MCF 10A (cell line): ENCODE measurements at regions not wholly inside any gene's neighbourhood (a gene's known extent, or its start where the extent isn't known, plus 50 kb on each side); places are given as distances from the start of the nearest gene placed in this dataset.

Experiments used
- BruUV-seq: library from RNA; stranded (reverse); fragments of 400-500 nt; replicated peaks from 2 replicates; lab custom pipeline; 2021; lab: Mats Ljungman, UMichigan
- CTCF ChIA-PET: fragments of 300-600 bp; sonication (Branson Sonifier 250); formaldehyde crosslinking; extraction: SDS; loops from one replicate; lab custom pipeline; 2021; ENCODE audit warnings: antibody characterized with exemption, inconsistent platforms; lab: Yijun Ruan, JAX
- POLR2A ChIA-PET: fragments of 300-600, 350-650 bp; sonication (Branson Sonifier 250); formaldehyde crosslinking; extraction: SDS; loops from one replicate; lab custom pipeline; 2020; ENCODE audit warnings: antibody characterized with exemption, inconsistent platforms; lab: Yijun Ruan, JAX
- DNase-seq: peaks from one replicate; pipeline ENCODE4 v3.0.0-alpha.2; 2018; ENCODE audit not compliant: unreplicated experiment
- H3K27ac Mint-ChIP-seq: one replicate; pipeline ENCODE4 v1.8.0; 2022; ENCODE audit warnings: mild to moderate bottlenecking, low read depth, mixed read lengths; ENCODE audit not compliant: unreplicated experiment
- H3K27me3 Mint-ChIP-seq: one replicate; pipeline ENCODE4 v1.8.0; 2022; ENCODE audit warnings: mixed read lengths; ENCODE audit not compliant: insufficient read depth, unreplicated experiment
- H3K36me3 Mint-ChIP-seq: one replicate; pipeline ENCODE4 v1.8.0; 2022; ENCODE audit warnings: mild to moderate bottlenecking, moderate library complexity, mixed read lengths; ENCODE audit not compliant: insufficient read depth, unreplicated experiment
- H3K4me1 Mint-ChIP-seq: one replicate; pipeline ENCODE4 v1.8.0; 2022; ENCODE audit warnings: mixed read lengths; ENCODE audit not compliant: insufficient read depth, unreplicated experiment
- H3K4me3 Mint-ChIP-seq: one replicate; pipeline ENCODE4 v1.8.0; 2022; ENCODE audit warnings: mild to moderate bottlenecking, moderate library complexity, mixed read lengths; ENCODE audit not compliant: unreplicated experiment
- H3K9me3 Mint-ChIP-seq: one replicate; pipeline ENCODE4 v1.8.0; 2022; ENCODE audit warnings: mixed read lengths; ENCODE audit not compliant: unreplicated experiment
- CTCF ChIP-seq: fragments of 200-600 bp; IDR thresholded peaks from one replicate; pipeline ENCODE4 v1.8.0; 2022; ENCODE audit warnings: antibody characterized with exemption, mild to moderate bottlenecking; ENCODE audit not compliant: unreplicated experiment
- intact Hi-C: fragments of 100-400 bp; cut with micrococcal nuclease; formaldehyde crosslinking; loops from 2 replicates; pipeline ENCODE4 v1.14.1; 2022

GRCh38 chr1:157407367-157407766 is 144.9 kb downstream of the FCRL5 start:
- BruUV-seq: no TSS peak
- Mint-ChIP-seq H3K4me1 (peaks cover 8% of the 10 kb centered on the region), H3K36me3 (no peaks in the 10 kb centered on the region), H3K4me3 (no peak overlapping the region), H3K27me3 (no peaks in the 10 kb centered on the region), H3K27ac (no peak overlapping the region), H3K9me3 (no peaks in the 10 kb centered on the region)
- ChIA-PET POLR2A (no interaction called here), CTCF (interaction anchor here (0.6 to 1.0 kb wide), 5 partner anchors 27 to 498 kb away, joined by 3 to 4 read pairs (median 3); no protein-coding TSS in a partner anchor)
- no peak for TF ChIP-seq CTCF
- intact Hi-C loops: no loop called here
- DNase-seq: no peak

GRCh38 chr1:157405662-157406061 is 146.7 kb downstream of the FCRL5 start:
- no peak for TF ChIP-seq CTCF
- no peak overlapping the region for H3K27ac Mint-ChIP-seq
- H3K4me3 Mint-ChIP-seq: no peak overlapping the region
- H3K27me3 Mint-ChIP-seq: no peaks in the 10 kb centered on the region
- DNase-seq: no peak
- peaks cover 13% of the 10 kb centered on the region for H3K4me1 Mint-ChIP-seq
- POLR2A ChIA-PET: no interaction called here
- no TSS peak for BruUV-seq
- CTCF ChIA-PET: interaction anchor here (0.6 to 1.7 kb wide), 4 partner anchors 15 to 117 kb away, joined by 3 to 5 read pairs (median 4); no protein-coding TSS in a partner anchor
- no peaks in the 10 kb centered on the region for H3K36me3 Mint-ChIP-seq
- no peaks in the 10 kb centered on the region for H3K9me3 Mint-ChIP-seq
- intact Hi-C loops: no loop called here

- POLR2A ChIA-PET: no interaction called here
- Mint-ChIP-seq H3K4me1 (peaks cover 19% of the 10 kb centered on the region), H3K4me3 (no peak overlapping the region), H3K27ac (no peak overlapping the region), H3K36me3 (no peaks in the 10 kb centered on the region), H3K9me3 (no peaks in the 10 kb centered on the region), H3K27me3 (no peaks in the 10 kb centered on the region)
- CTCF ChIA-PET: interaction anchor here (0.8 to 3.1 kb wide), 4 partner anchors 34 to 134 kb away, joined by 3 to 10 read pairs (median 4); no protein-coding TSS in a partner anchor
- intact Hi-C loops: no loop called here
- no peak for DNase-seq
- no TSS peak for BruUV-seq
- TF ChIP-seq CTCF: no peak
Measured at GRCh38 chr1:157404614-157405013, 147.7 kb downstream of the FCRL5 start.

GRCh38 chr1:157404063-157404501 is 148.2 kb downstream of the FCRL5 start:
- BruUV-seq: no TSS peak

More at GRCh38 chr1:157404063-157404501, 148.2 kb downstream of the FCRL5 start:
- Mint-ChIP-seq H3K4me3 (no peak overlapping the region), H3K9me3 (no peaks in the 10 kb centered on the region), H3K27ac (peak overlapping the region; percentile 32), H3K4me1 (peaks cover 23% of the 10 kb centered on the region), H3K27me3 (no peaks in the 10 kb centered on the region), H3K36me3 (no peaks in the 10 kb centered on the region)
- CTCF ChIA-PET: interaction anchor here (0.8 to 3.1 kb wide), 3 partner anchors 35 to 133 kb away, joined by 3 to 10 read pairs (median 5); no protein-coding TSS in a partner anchor
- intact Hi-C loops: no loop called here
- POLR2A ChIA-PET: no interaction called here
- DNase-seq: no peak
- no peak for TF ChIP-seq CTCF
